ENCODE measurements at regions not wholly inside any gene's neighbourhood (a gene's known extent, or its start where the extent isn't known, plus 50 kb on each side); places are given as distances from the start of the nearest gene placed in this dataset.
"Not testable (repeated sequence)": the region's sequence is repeated elsewhere in the genome, so short reads cannot be mapped to it uniquely, and the experiment has no call there.

- no peak for DNase-seq (ENCODE audit: low spot score)
Observed at GRCh38 chr12:67759829-67760228, 111.3 kb downstream of the DYRK2 start.

DNA sequence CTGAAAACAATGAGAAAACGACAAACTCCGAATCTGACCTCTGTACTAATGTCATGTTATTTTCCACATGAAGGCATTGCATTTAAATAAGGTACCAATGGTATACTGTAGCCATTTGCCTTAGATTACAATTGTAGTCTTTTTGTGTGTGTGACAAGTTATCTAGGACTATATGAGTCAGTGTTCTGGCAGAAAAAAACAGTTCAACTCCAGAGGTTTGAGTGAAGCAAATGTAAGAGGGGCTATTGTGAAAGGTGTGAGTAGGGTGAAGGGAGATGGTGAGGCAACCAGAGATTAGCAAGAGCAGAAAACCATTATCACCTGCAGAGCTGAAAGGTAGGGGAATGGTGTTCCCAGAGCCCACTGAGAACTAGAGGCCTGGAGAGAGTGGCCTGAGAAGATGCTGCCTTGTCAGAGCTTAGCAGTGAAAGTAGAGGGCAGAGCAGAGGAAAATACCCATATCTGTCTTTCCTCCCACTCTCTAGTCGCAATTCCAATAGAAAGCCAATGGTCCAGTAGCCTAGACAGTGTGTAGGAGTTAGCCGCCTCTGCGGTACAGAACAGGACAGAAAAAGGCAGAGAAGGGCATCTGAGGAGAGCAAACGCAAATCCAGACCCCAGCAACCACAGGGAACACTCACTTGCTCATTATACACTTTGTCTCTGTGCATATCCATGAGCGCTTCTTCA lies 112.2 kb downstream of the DYRK2 start:
- no peak for DNase-seq (ENCODE audit: low spot score)

DNA sequence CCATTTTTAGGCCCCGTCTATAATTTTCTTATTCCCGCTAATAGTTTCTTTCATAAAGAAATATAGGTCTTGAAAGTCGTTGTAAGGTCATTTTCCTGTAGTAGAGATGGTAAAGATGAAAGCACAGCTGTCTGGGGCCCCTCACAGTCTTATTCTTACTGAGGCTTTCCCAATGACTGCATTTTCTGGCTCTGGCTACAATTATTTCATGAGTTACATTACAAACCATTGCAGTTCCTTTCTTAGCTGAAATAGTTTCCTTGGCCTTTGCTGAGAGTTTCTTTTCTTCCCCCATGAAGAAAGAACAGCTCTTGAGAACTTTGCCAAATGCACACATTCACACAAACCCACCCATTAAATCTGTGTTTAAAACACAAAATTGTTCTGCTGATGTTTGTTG lies 113.0 kb downstream of the DYRK2 start:
- DNase-seq (ENCODE audit: low spot score) = no peak

GRCh38 chr12:67764055-67764454 lies 115.5 kb downstream of the DYRK2 start:
- no peak for DNase-seq (ENCODE audit: low spot score)

DNA sequence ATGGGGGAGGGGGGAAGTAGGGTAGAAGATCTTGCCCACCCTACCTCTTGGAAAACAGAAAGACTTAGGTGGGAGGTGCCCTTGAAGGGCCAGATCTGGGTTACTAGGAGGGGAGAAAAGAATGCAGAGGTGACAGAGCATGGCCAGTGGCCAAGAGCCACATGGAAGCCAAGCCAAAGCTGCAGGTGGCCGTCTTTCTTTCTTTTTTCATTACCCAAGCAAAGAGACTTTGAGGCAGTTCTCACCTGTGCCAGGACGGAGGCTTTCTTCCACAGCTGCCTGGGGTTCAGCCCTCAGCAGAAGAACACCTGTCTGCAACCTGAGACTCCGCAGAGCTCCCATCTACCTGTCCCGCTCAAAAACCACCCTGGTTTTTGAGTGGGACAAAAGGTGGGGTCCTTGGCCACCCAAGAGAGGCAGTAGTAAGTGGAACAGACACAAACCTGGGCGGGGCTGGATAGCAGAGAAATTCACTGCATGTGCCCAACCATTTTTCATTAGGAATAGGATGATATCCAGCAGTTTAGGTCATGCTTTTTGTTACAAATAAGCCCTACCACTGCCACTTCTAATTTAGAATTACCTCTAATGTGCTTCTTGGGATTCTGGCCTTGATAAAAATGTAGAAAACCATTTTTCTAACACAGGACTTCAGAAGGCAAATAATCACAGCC lies 116.5 kb downstream of the DYRK2 start:
- no peak for DNase-seq (ENCODE audit: low spot score)

GRCh38 chr12:67765776-67766766 lies 117.5 kb downstream of the DYRK2 start:
- DNase-seq (ENCODE audit: low spot score) = peak; percentile 22

- DNase-seq (ENCODE audit: low spot score) = no peak
Observed at GRCh38 chr12:67772267-67773169, 124.0 kb downstream of the DYRK2 start.

GRCh38 chr12:67773896-67774295 lies 125.4 kb downstream of the DYRK2 start:
- no peak for DNase-seq (ENCODE audit: low spot score)

GRCh38 chr12:67774983-67775587 lies 126.5 kb downstream of the DYRK2 start:
- no peak for DNase-seq (ENCODE audit: low spot score)

- DNase-seq (ENCODE audit: low spot score) = no peak
Observed at GRCh38 chr12:67780580-67781084, 132.1 kb downstream of the DYRK2 start.

- DNase-seq (ENCODE audit: low spot score) = no peak
Observed at GRCh38 chr12:67782573-67782972, 134.0 kb downstream of the DYRK2 start.

GRCh38 chr12:67783393-67783792 lies 134.8 kb downstream of the DYRK2 start:
- no peak for DNase-seq (ENCODE audit: low spot score)

- DNase-seq (ENCODE audit: low spot score) = no peak
Observed at GRCh38 chr12:67784831-67785230, 136.3 kb downstream of the DYRK2 start.

DNA sequence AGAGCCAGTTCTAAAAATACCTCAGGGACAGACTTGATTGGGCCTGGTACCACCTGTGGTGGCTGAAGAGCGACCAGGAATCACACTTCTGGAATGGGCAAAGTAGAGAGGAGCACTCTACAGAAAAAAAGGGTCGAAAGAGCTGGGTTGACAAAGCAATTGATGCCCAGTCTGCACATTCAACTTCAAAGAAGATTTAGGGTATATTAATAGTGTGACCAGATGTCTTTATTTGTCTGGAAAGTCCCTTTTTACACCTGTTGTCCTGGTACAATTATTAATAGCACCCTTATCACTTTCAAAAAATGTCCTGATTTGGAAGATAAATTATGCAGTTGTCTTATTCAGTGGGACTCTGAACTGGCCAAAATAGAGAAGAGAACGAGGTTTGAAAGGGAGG lies 137.5 kb downstream of the DYRK2 start:
- no peak for DNase-seq (ENCODE audit: low spot score)

DNA sequence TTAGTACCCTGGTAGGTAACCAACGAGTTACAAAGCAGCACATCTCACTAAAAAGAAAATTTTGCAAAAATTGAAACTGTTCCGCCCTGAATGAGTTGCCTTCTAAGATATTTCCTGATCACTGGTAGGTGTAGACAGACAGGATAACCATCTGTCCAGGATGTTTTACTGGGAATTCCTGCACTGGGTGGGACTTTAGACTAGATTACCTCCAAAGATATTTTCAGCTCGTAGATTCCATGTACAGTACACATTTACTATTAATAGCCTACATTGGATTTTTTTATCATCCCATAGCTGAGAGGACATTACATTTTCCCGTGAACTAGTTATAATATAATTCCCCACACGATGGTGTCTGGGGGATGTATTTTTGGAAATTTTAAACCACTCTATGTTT lies 139.6 kb downstream of the DYRK2 start:
- DNase-seq (ENCODE audit: low spot score) = no peak

DNA sequence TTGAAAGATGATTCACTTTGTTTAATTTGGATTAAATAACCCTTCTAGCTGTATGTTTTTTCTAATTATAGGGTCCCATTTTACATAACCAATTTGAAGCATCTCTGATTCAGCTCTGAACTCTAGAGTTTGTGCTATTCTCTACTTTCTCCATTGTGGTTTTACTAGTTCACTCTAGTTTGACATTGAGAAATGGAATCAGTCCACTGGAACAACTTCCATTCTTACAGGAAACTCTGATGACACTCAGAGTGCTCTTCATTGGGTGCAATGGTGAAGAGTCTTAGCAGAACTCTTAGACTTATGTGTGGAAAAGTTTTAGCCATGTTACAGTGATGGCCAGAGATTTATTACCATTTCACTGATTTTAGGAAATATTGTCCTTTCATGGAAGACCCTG lies 140.7 kb downstream of the DYRK2 start:
- DNase-seq (ENCODE audit: low spot score) = no peak

- no peak for DNase-seq (ENCODE audit: low spot score)
Observed at GRCh38 chr12:67790660-67791059, 142.1 kb downstream of the DYRK2 start.

- DNase-seq (ENCODE audit: low spot score) = not testable (repeated sequence)
Observed at GRCh38 chr12:67791362-67791761, 142.8 kb downstream of the DYRK2 start.

- DNase-seq (ENCODE audit: low spot score) = no peak
Observed at GRCh38 chr12:67792185-67792584, 143.6 kb downstream of the DYRK2 start.

DNA sequence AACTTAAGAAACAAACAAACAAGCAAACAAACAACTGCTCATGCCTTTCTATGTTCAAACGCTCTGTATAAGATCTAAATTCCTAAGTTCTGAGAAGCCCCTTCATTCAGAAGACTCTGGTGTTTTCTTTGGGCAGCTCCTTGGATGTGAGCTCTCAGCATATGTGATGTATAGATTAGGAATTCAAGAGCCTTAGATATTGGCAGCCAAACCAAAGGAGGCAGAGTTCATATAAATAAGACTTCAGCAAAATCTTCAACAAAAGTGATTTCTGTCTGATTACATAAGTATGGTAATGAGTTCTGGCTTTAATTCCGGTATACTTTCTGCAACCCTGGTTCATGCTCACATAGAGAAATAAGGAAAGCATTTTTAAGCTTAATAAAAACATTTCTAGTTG lies 145.6 kb downstream of the DYRK2 start:
- DNase-seq (ENCODE audit: low spot score) = no peak

DNA sequence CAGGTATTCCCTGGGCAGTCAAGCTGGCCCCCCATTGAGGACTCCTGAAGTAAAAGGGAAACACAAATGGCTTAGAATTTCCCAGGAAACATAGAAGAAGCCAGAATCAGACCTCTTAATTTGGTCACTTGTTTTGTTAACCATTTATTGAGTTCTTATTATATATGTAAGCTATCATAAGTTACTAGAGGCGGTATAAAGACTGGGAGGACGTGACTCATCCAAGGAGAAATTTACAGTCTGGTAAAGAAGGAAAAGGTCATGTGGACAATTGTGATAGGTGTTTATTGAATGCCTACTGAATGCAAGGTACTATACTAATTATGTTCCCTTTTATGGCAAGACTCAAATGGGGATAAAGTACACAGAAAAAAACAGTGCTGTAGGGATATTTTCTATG lies 146.7 kb downstream of the DYRK2 start:
- no peak for DNase-seq (ENCODE audit: low spot score)

Measured in activated CD4-positive, alpha-beta T cell treated with anti-CD3 and anti-CD28 coated beads, Interleukin-2, Interleukin-4, amounts not matched to agents 100 ng/mL and 50 ng/mL, durations not matched to agents 16 hours and 8 hours (primary cell).